ENCODE measurements at regions not wholly inside any gene's neighbourhood (a gene's known extent, or its start where the extent isn't known, plus 50 kb on each side); places are given as distances from the start of the nearest gene placed in this dataset.

GRCh38 chr5:26245321-26245720 is 793.1 kb downstream of the CDH9 start:
- TF ChIP-seq CTCF (IDR thresholded peaks at IDR 0.05) = no peak
- TF ChIP-seq POLR2A (IDR thresholded peaks at IDR 0.05) = no peak

All from heart left ventricle (tissue), 13 donors.